Spinal cord (tissue), 9 donors: ENCODE measurements at regions not wholly inside any gene's neighbourhood (a gene's known extent, or its start where the extent isn't known, plus 50 kb on each side); places are given as distances from the start of the nearest gene placed in this dataset.
A peak's percentile ranks its signal among the peaks of the same experiment; 100 is the strongest.

Source experiments
- DNase-seq, 6 donors: peaks; one replicate each; pipeline versions ENCODE4 v3.0.0 to v3.0.0-alpha.2; 2013 to 2015; ENCODE audit warnings: low spot score in 6 of 6, low read depth in 4 of 6
- H3K27ac ChIP-seq: one replicate; pipeline ENCODE4 v1.5.1; 2013; ENCODE audit warnings: low read depth, low read length, control low read depth
- H3K27me3 ChIP-seq: one replicate; pipeline ENCODE4 v1.6.1; 2013; ENCODE audit warnings: low read length; ENCODE audit not compliant: control insufficient read depth, insufficient read depth
- H3K36me3 ChIP-seq: one replicate; pipeline ENCODE4 v1.6.1; 2013; ENCODE audit warnings: low read length; ENCODE audit not compliant: control insufficient read depth, insufficient read depth
- H3K4me1 ChIP-seq: one replicate; pipeline ENCODE4 v1.6.1; 2013; ENCODE audit warnings: low read length; ENCODE audit not compliant: control insufficient read depth, insufficient read depth
- H3K4me3 ChIP-seq: one replicate; pipeline ENCODE4 v1.5.1; 2013; ENCODE audit warnings: low read depth, low read length, control low read depth
- H3K9me3 ChIP-seq: one replicate; pipeline ENCODE4 v1.6.1; 2013; ENCODE audit warnings: low read length; ENCODE audit not compliant: control insufficient read depth, insufficient read depth
- WGBS: methylation state at CpG from one replicate; pipeline ENCODE4 v1.1.5; 2013; ENCODE audit warnings: missing lambda C conversion rate; ENCODE audit not compliant: insufficient coverage; 5-methylcytosine and 5-hydroxymethylcytosine counted together
- donor health status: healthy.

- DNase-seq = no peak
- Histone ChIP-seq H3K9me3 (no peaks in the 10 kb centered on the region), H3K27me3 (no peaks in the 10 kb centered on the region), H3K4me3 (no peak overlapping the region), H3K4me1 (no peaks in the 10 kb centered on the region), H3K36me3 (no peaks in the 10 kb centered on the region), H3K27ac (no peak overlapping the region)
- WGBS = no CpG with 5 or more reads among the region's 1 CpG
These were observed 65.9 kb upstream of the GJA5 start for GRCh38 chr1:147826259-147826658.

GRCh38 chr1:147833231-147833860, 69.2 kb upstream of the GJA8 start:
- H3K4me3 ChIP-seq = no peak overlapping the region
- no peaks in the 10 kb centered on the region for H3K4me1 ChIP-seq
- H3K27ac ChIP-seq = no peak overlapping the region
- no peaks in the 10 kb centered on the region for H3K9me3 ChIP-seq
- H3K27me3 ChIP-seq = no peaks in the 10 kb centered on the region
- no peaks in the 10 kb centered on the region for H3K36me3 ChIP-seq
- 84% methylated on average over 3 of the region's 3 CpGs for WGBS
- DNase-seq = no peak

DNA sequence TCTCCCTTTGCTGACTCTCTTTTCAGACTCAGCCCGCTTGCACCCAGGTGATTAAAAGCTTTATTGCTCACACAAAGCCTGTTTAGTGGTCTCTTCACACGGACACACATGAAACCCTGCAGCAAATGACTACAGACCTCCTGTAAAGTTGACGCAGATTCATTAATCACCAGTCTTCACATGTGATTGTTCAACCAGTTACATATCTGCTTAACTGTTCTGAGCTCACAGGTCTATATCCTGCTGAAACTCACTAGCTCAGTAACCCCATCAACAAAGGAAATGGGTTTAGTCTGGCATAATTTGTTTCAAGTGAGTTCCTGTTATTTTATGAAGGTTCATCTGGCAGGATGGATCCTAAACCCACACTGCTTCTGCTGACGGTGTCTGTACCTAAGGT, 68.4 kb upstream of the GJA8 start:
- peak in 1 of 6 donors; percentile 26 for DNase-seq
- no peaks in the 10 kb centered on the region for H3K4me1 ChIP-seq
- no peaks in the 10 kb centered on the region for H3K36me3 ChIP-seq
- WGBS = 39% methylated on average over 3 of the region's 4 CpGs
- H3K27ac ChIP-seq = no peak overlapping the region
- no peak overlapping the region for H3K4me3 ChIP-seq
- H3K27me3 ChIP-seq = no peaks in the 10 kb centered on the region
- H3K9me3 ChIP-seq = no peaks in the 10 kb centered on the region

- Histone ChIP-seq H3K36me3 (no peaks in the 10 kb centered on the region), H3K4me1 (no peaks in the 10 kb centered on the region), H3K4me3 (no peak overlapping the region), H3K27me3 (no peaks in the 10 kb centered on the region), H3K9me3 (no peaks in the 10 kb centered on the region), H3K27ac (no peak overlapping the region)
- no peak for DNase-seq
These were observed 67.8 kb upstream of the GJA8 start for GRCh38 chr1:147834810-147835209.

DNA sequence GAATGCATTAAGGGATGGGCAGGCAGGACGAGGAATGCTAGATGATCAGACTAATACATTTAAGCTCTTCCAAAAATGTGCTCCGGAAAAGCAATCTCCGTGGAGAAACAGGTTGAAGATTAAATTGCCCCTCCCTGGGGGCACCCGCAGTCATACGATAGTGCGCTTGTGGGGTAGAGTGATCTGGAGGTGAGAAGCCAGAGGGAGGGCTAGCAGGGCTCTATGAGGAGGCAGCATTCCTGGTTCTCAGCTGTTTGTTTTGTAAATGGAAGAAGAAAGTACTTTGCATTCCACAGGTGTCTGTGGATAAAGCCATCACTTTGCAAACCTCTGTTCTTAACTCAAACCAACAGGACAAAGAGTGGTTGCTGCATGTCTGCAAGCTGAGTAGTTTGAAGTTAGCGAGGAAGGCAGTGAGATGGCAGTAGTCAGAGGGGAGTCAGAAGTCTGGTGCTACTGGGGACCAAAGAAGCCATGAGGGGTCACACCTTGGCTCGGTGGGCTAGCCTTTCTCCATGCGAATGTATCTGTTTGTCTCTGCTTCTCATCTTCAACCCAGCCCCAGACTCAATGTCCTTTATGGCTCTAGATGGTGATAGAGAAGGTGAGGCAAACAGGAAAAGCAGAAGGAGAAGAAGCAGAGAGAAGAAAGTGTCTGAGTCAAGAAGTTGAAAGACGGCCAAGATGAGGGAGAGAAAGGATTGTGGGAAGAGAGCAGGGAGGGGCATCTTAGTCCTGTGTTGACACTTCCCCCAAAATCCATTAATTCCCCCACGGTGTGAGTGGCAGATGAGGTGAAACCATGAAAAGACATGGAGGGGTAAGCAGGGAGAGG, 65.2 kb upstream of the GJA8 start:
- 57% methylated on average over 6 of the region's 11 CpGs for WGBS
- Histone ChIP-seq H3K4me1 (no peaks in the 10 kb centered on the region), H3K9me3 (no peaks in the 10 kb centered on the region), H3K4me3 (no peak overlapping the region), H3K36me3 (no peaks in the 10 kb centered on the region), H3K27ac (no peak overlapping the region), H3K27me3 (no peaks in the 10 kb centered on the region)
- DNase-seq = no peak

GRCh38 chr1:147837964-147838292, 64.7 kb upstream of the GJA8 start:
- Histone ChIP-seq H3K4me1 (no peaks in the 10 kb centered on the region), H3K27ac (no peak overlapping the region), H3K27me3 (no peaks in the 10 kb centered on the region), H3K36me3 (no peaks in the 10 kb centered on the region), H3K9me3 (no peaks in the 10 kb centered on the region), H3K4me3 (no peak overlapping the region)
- 90% methylated on average over 1 of the region's 2 CpGs for WGBS
- no peak for DNase-seq

DNA sequence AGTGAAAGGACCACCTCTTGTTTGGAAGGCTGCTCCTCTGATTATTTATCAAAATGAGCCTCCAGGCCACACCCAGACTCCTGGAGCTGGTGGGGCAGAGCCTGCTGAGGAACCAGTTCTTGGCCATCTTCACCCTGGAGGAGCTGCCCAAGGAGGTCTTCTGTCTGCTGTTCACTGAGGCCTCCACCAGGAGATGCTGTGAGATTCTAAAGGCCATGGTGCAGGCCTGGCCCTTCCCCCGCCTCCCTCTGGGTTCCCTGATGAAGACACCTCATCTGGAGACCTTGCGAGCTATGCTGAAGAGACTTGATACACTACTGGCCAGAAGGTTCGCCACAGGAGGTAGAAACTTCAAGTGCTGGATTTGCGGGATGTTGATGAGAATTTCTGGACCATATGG, 61.7 kb upstream of the GJA8 start:
- Histone ChIP-seq H3K4me3 (no peak overlapping the region), H3K9me3 (no peaks in the 10 kb centered on the region), H3K27me3 (no peaks in the 10 kb centered on the region), H3K4me1 (no peaks in the 10 kb centered on the region), H3K27ac (no peak overlapping the region), H3K36me3 (no peaks in the 10 kb centered on the region)
- DNase-seq = no peak
- WGBS = 95% methylated on average over 4 of the region's 4 CpGs

GRCh38 chr1:147842578-147842977, 60.0 kb upstream of the GJA8 start:
- Histone ChIP-seq H3K4me3 (no peak overlapping the region), H3K9me3 (no peaks in the 10 kb centered on the region), H3K36me3 (no peaks in the 10 kb centered on the region), H3K4me1 (no peaks in the 10 kb centered on the region), H3K27ac (no peak overlapping the region), H3K27me3 (no peaks in the 10 kb centered on the region)
- WGBS = 83% methylated on average over 8 of the region's 8 CpGs
- DNase-seq = no peak

- Histone ChIP-seq H3K36me3 (no peaks in the 10 kb centered on the region), H3K9me3 (no peaks in the 10 kb centered on the region), H3K4me3 (no peak overlapping the region), H3K4me1 (no peaks in the 10 kb centered on the region), H3K27ac (no peak overlapping the region), H3K27me3 (no peaks in the 10 kb centered on the region)
- no peak for DNase-seq
- WGBS = 90% methylated on average over 2 of the region's 3 CpGs
These were observed 59.1 kb upstream of the GJA8 start for GRCh38 chr1:147843486-147843885.

- WGBS = no CpG with 5 or more reads among the region's 1 CpG
These were observed 54.8 kb upstream of the GJA8 start for GRCh38 chr1:147847831-147848230.

More at GRCh38 chr1:147847831-147848230, 54.8 kb upstream of the GJA8 start:
- no peak for DNase-seq
- Histone ChIP-seq H3K36me3 (no peaks in the 10 kb centered on the region), H3K9me3 (no peaks in the 10 kb centered on the region), H3K27ac (no peak overlapping the region), H3K27me3 (no peaks in the 10 kb centered on the region), H3K4me3 (no peak overlapping the region), H3K4me1 (no peaks in the 10 kb centered on the region)
